ENCODE measurements at regions not wholly inside any gene's neighbourhood (a gene's known extent, or its start where the extent isn't known, plus 50 kb on each side); places are given as distances from the start of the nearest gene placed in this dataset.

DNA sequence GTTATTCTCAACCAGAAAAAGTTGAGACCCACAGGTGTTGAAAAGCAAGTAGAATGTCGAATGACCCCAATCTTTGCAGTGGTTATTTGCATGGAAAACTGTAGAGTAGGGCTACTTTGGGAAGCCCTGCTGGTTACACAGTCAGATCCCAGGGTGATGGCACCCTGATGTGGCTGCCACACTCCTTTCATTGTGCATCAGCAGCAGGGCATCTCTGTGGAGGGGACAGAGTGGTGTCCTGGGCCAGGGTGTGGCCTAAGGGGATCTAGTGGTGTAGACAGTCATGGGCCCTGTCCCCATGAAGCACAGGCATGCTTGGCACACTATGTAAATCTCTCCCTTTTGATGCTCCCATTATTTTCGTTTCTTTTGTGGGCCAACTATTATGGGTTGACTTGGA, 199.4 kb upstream of the NAV2 start:
- Histone ChIP-seq H3K4me1 (ENCODE audit: low read length) (peaks cover 10% of the 10 kb centered on the region), H3K36me3 (ENCODE audit: insufficient read depth, low read length) (no peaks in the 10 kb centered on the region), H2AFZ (ENCODE audit: low read length) (no peak overlapping the region), H3K27ac (ENCODE audit: low read length) (no peak overlapping the region), H3K4me3 (ENCODE audit: low read length) (no peak overlapping the region), H3K79me2 (ENCODE audit: low read length) (no peaks in the 10 kb centered on the region), H4K20me1 (ENCODE audit: insufficient read depth, low read depth, low read length) (no peaks in the 10 kb centered on the region), H3K9me3 (ENCODE audit: low read length) (no peaks in the 10 kb centered on the region), H3K27me3 (ENCODE audit: low read length) (no peaks in the 10 kb centered on the region), H3K4me2 (ENCODE audit: low read depth, low read length, poor library complexity, severe bottlenecking) (no peak overlapping the region), H3K9me2 (replicated peaks; ENCODE audit: insufficient read depth, low read length) (no peaks in the 10 kb centered on the region), H3K9ac (ENCODE audit: low read length) (no peak overlapping the region)
- no peak for DNase-seq

- Histone ChIP-seq H3K4me3 (ENCODE audit: low read length) (no peak overlapping the region), H3K27me3 (ENCODE audit: low read length) (no peaks in the 10 kb centered on the region), H3K36me3 (ENCODE audit: insufficient read depth, low read length) (no peaks in the 10 kb centered on the region), H3K9me3 (ENCODE audit: low read length) (no peaks in the 10 kb centered on the region), H3K27ac (ENCODE audit: low read length) (no peak overlapping the region), H2AFZ (ENCODE audit: low read length) (no peak overlapping the region), H3K79me2 (ENCODE audit: low read length) (no peaks in the 10 kb centered on the region), H4K20me1 (ENCODE audit: insufficient read depth, low read depth, low read length) (no peaks in the 10 kb centered on the region), H3K4me1 (ENCODE audit: low read length) (peaks cover 11% of the 10 kb centered on the region), H3K9ac (ENCODE audit: low read length) (no peak overlapping the region), H3K4me2 (ENCODE audit: low read depth, low read length, poor library complexity, severe bottlenecking) (no peak overlapping the region), H3K9me2 (replicated peaks; ENCODE audit: insufficient read depth, low read length) (no peaks in the 10 kb centered on the region)
- no peak for DNase-seq
These were observed 200.0 kb upstream of the NAV2 start for GRCh38 chr11:19512618-19513017.

GRCh38 chr11:19511413-19512183, 201.0 kb upstream of the NAV2 start:
- DNase-seq: no peak
- H3K27ac ChIP-seq (ENCODE audit: low read length): no peak overlapping the region
- no peak overlapping the region for H2AFZ ChIP-seq (ENCODE audit: low read length)
- H3K9me3 ChIP-seq (ENCODE audit: low read length): no peaks in the 10 kb centered on the region
- H3K4me2 ChIP-seq (ENCODE audit: low read depth, low read length, poor library complexity, severe bottlenecking): no peak overlapping the region
- H3K36me3 ChIP-seq (ENCODE audit: insufficient read depth, low read length): no peaks in the 10 kb centered on the region
- H3K4me1 ChIP-seq (ENCODE audit: low read length): peaks cover 11% of the 10 kb centered on the region
- no peaks in the 10 kb centered on the region for H4K20me1 ChIP-seq (ENCODE audit: insufficient read depth, low read depth, low read length)
- H3K4me3 ChIP-seq (ENCODE audit: low read length): no peak overlapping the region
- H3K9me2 ChIP-seq (replicated peaks; ENCODE audit: insufficient read depth, low read length): no peaks in the 10 kb centered on the region
- H3K9ac ChIP-seq (ENCODE audit: low read length): no peak overlapping the region
- H3K27me3 ChIP-seq (ENCODE audit: low read length): no peaks in the 10 kb centered on the region
- no peaks in the 10 kb centered on the region for H3K79me2 ChIP-seq (ENCODE audit: low read length)

DNA sequence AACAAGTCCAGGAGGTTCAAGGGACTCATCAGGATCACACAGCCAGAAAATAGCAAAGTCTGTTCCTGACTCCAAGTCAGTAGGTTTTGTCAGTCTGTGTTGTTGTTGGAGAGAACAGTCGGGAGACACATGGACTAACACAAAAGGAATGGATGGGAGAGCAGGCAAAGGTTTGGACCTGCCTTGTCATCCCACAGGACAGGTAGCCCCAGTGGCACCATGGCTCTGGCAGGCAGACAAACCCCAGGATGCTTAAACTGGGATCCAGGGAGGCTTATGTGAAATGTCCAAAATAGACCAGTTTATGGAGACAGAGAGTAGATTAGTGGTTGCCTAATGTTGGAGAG, 201.6 kb upstream of the NAV2 start:
- H3K27ac ChIP-seq (ENCODE audit: low read length): no peak overlapping the region
- no peaks in the 10 kb centered on the region for H3K36me3 ChIP-seq (ENCODE audit: insufficient read depth, low read length)
- no peak overlapping the region for H3K4me2 ChIP-seq (ENCODE audit: low read depth, low read length, poor library complexity, severe bottlenecking)
- no peaks in the 10 kb centered on the region for H4K20me1 ChIP-seq (ENCODE audit: insufficient read depth, low read depth, low read length)
- H3K9me2 ChIP-seq (replicated peaks; ENCODE audit: insufficient read depth, low read length): no peaks in the 10 kb centered on the region
- H3K79me2 ChIP-seq (ENCODE audit: low read length): no peaks in the 10 kb centered on the region
- H3K27me3 ChIP-seq (ENCODE audit: low read length): no peaks in the 10 kb centered on the region
- no peak overlapping the region for H2AFZ ChIP-seq (ENCODE audit: low read length)
- H3K4me3 ChIP-seq (ENCODE audit: low read length): no peak overlapping the region
- H3K4me1 ChIP-seq (ENCODE audit: low read length): peaks cover 11% of the 10 kb centered on the region
- H3K9me3 ChIP-seq (ENCODE audit: low read length): no peaks in the 10 kb centered on the region
- no peak for DNase-seq
- H3K9ac ChIP-seq (ENCODE audit: low read length): no peak overlapping the region

DNA sequence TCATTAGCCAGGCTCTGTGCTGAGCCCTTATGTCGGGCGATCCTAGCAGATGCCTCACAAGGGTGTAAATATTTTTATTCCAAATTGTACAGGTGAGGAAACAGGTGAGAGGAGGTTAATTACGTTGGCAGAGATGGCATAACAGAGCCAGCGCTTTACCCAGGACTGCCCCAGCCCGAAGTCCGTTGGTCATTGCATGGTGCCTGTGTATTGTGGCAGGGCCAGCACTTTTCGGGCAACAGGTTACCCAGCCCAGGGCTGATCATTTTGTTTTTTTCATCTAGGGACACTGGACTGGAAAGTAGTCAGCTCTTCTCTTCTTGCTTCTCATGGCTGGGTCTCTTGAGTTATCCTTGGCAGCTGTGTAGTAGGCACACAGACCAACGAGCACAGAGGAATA, 202.2 kb upstream of the NAV2 start:
- Histone ChIP-seq H3K27me3 (ENCODE audit: low read length) (no peaks in the 10 kb centered on the region), H3K4me2 (ENCODE audit: low read depth, low read length, poor library complexity, severe bottlenecking) (no peak overlapping the region), H3K79me2 (ENCODE audit: low read length) (no peaks in the 10 kb centered on the region), H3K9me2 (replicated peaks; ENCODE audit: insufficient read depth, low read length) (no peaks in the 10 kb centered on the region), H2AFZ (ENCODE audit: low read length) (no peak overlapping the region), H3K36me3 (ENCODE audit: insufficient read depth, low read length) (no peaks in the 10 kb centered on the region), H3K9ac (ENCODE audit: low read length) (no peak overlapping the region), H3K4me1 (ENCODE audit: low read length) (peaks cover 11% of the 10 kb centered on the region), H3K9me3 (ENCODE audit: low read length) (no peaks in the 10 kb centered on the region), H3K27ac (ENCODE audit: low read length) (no peak overlapping the region), H4K20me1 (ENCODE audit: insufficient read depth, low read depth, low read length) (no peaks in the 10 kb centered on the region), H3K4me3 (ENCODE audit: low read length) (no peak overlapping the region)
- no peak for DNase-seq

DNA sequence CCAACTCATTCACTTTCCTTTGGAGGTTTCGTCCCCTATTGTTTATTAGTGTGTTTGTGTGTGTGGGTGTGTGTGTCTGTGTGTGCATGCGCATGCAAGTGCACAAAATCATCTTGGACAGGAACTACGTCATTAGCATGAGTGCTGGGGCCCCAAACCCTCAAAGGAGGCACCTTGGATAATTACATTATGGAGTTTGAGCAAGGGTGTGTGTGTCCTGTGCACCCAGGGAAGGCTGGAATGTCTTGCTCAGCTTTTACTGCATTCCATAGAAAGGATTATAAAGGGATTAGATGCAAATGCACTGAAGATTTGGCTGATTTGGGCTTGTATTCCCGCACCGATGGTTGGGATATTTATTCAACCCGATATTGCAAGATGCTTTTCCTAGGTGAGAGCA, 203.4 kb upstream of the NAV2 start:
- H3K27ac ChIP-seq (ENCODE audit: low read length): no peak overlapping the region
- peaks cover 11% of the 10 kb centered on the region for H3K4me1 ChIP-seq (ENCODE audit: low read length)
- H4K20me1 ChIP-seq (ENCODE audit: insufficient read depth, low read depth, low read length): no peaks in the 10 kb centered on the region
- H3K9me3 ChIP-seq (ENCODE audit: low read length): no peaks in the 10 kb centered on the region
- no peak for DNase-seq
- no peaks in the 10 kb centered on the region for H3K79me2 ChIP-seq (ENCODE audit: low read length)
- no peak overlapping the region for H3K4me2 ChIP-seq (ENCODE audit: low read depth, low read length, poor library complexity, severe bottlenecking)
- H3K9ac ChIP-seq (ENCODE audit: low read length): no peak overlapping the region
- no peak overlapping the region for H2AFZ ChIP-seq (ENCODE audit: low read length)
- H3K27me3 ChIP-seq (ENCODE audit: low read length): no peaks in the 10 kb centered on the region
- no peaks in the 10 kb centered on the region for H3K9me2 ChIP-seq (replicated peaks; ENCODE audit: insufficient read depth, low read length)
- H3K4me3 ChIP-seq (ENCODE audit: low read length): no peak overlapping the region
- no peaks in the 10 kb centered on the region for H3K36me3 ChIP-seq (ENCODE audit: insufficient read depth, low read length)

- Histone ChIP-seq H3K27ac (ENCODE audit: low read length) (no peak overlapping the region), H3K9me2 (replicated peaks; ENCODE audit: insufficient read depth, low read length) (no peaks in the 10 kb centered on the region), H3K4me1 (ENCODE audit: low read length) (peaks cover 11% of the 10 kb centered on the region), H3K79me2 (ENCODE audit: low read length) (no peaks in the 10 kb centered on the region), H2AFZ (ENCODE audit: low read length) (no peak overlapping the region), H3K4me3 (ENCODE audit: low read length) (no peak overlapping the region), H3K4me2 (ENCODE audit: low read depth, low read length, poor library complexity, severe bottlenecking) (no peak overlapping the region), H3K9me3 (ENCODE audit: low read length) (no peaks in the 10 kb centered on the region), H4K20me1 (ENCODE audit: insufficient read depth, low read depth, low read length) (no peaks in the 10 kb centered on the region), H3K27me3 (ENCODE audit: low read length) (no peaks in the 10 kb centered on the region), H3K9ac (ENCODE audit: low read length) (no peak overlapping the region), H3K36me3 (ENCODE audit: insufficient read depth, low read length) (no peaks in the 10 kb centered on the region)
- no peak for DNase-seq
These were observed 204.5 kb upstream of the NAV2 start for GRCh38 chr11:19508165-19508564.

GRCh38 chr11:19506816-19507486, 205.7 kb upstream of the NAV2 start:
- DNase-seq: no peak
- H3K36me3 ChIP-seq (ENCODE audit: insufficient read depth, low read length): no peaks in the 10 kb centered on the region
- no peak overlapping the region for H3K4me2 ChIP-seq (ENCODE audit: low read depth, low read length, poor library complexity, severe bottlenecking)
- no peak overlapping the region for H2AFZ ChIP-seq (ENCODE audit: low read length)
- H3K27ac ChIP-seq (ENCODE audit: low read length): no peak overlapping the region
- no peaks in the 10 kb centered on the region for H3K9me3 ChIP-seq (ENCODE audit: low read length)
- no peak overlapping the region for H3K9ac ChIP-seq (ENCODE audit: low read length)
- no peaks in the 10 kb centered on the region for H3K79me2 ChIP-seq (ENCODE audit: low read length)
- H4K20me1 ChIP-seq (ENCODE audit: insufficient read depth, low read depth, low read length): no peaks in the 10 kb centered on the region
- no peaks in the 10 kb centered on the region for H3K27me3 ChIP-seq (ENCODE audit: low read length)
- no peak overlapping the region for H3K4me3 ChIP-seq (ENCODE audit: low read length)
- peaks cover 11% of the 10 kb centered on the region for H3K4me1 ChIP-seq (ENCODE audit: low read length)
- no peaks in the 10 kb centered on the region for H3K9me2 ChIP-seq (replicated peaks; ENCODE audit: insufficient read depth, low read length)
